Stimulated activated naive CD8-positive, alpha-beta T cell treated with anti-CD3 and anti-CD28 coated beads, Interleukin-15, amount 100 ng/mL, for 72 hours (primary cell): ENCODE measurements at regions not wholly inside any gene's neighbourhood (a gene's known extent, or its start where the extent isn't known, plus 50 kb on each side); places are given as distances from the start of the nearest gene placed in this dataset.
"Not testable (repeated sequence)": the region's sequence is repeated elsewhere in the genome, so short reads cannot be mapped to it uniquely, and the experiment has no call there.

ENCODE experiments used
- ATAC-seq: fragments of 150-1000 bp; cut with Tn5 transposase; 2 replicates; pipeline ENCODE4 v1.10.0; 2021; ENCODE audit warnings: mild to moderate bottlenecking, moderate library complexity
- DNase-seq, 2 donors: peaks; one replicate each; pipeline ENCODE4 v3.0.0; 2021 to 2022
- H3K27ac Mint-ChIP-seq, 2 donors: one replicate each; pipeline ENCODE4 v1.8.0; 2022; ENCODE audit warnings: mild to moderate bottlenecking in 2 of 2, mixed read lengths in 2 of 2, moderate library complexity in 2 of 2
- H3K27me3 Mint-ChIP-seq: one replicate; pipeline ENCODE4 v1.8.0; 2022; ENCODE audit warnings: mixed read lengths
- H3K4me1 Mint-ChIP-seq: one replicate; pipeline ENCODE4 v1.8.0; 2022; ENCODE audit warnings: mild to moderate bottlenecking, mixed read lengths
- H3K4me3 Mint-ChIP-seq, 2 donors: one replicate each; pipeline ENCODE4 v1.8.0; 2022; ENCODE audit warnings: mild to moderate bottlenecking in 2 of 2, mixed read lengths in 2 of 2, moderate library complexity in 1 of 2
- H3K9me3 Mint-ChIP-seq, 2 donors: one replicate each; pipeline ENCODE4 v1.8.0; 2022; ENCODE audit warnings: mixed read lengths in 2 of 2

DNA sequence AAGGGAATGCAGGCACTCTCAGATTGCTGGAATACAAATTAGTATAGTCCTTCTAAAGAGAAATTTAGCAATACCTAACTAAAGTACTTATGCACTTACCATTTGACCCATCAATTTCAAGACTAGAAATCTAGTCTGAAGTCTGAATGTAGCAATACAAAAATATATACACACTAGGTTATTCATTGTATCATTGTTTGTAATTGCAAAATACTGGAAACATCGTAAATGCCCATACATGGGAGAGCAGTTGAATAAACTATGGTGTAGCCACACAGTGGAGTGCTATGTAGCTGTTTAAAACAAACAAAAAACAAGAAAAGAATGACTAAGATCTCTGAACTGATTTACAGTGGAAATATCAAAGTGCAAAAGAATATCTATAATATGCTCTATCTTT is 346.4 kb downstream of the ZNF674 start:
- DNase-seq, result no peak
- Mint-ChIP-seq H3K9me3 (peaks cover 0 to 7% of the 10 kb centered on the region in 2 donors), H3K4me1 (peaks cover 10% of the 10 kb centered on the region), H3K27me3 (no peaks in the 10 kb centered on the region), H3K27ac (no peak overlapping the region), H3K4me3 (no peak overlapping the region)
- ATAC-seq, result no peak

DNA sequence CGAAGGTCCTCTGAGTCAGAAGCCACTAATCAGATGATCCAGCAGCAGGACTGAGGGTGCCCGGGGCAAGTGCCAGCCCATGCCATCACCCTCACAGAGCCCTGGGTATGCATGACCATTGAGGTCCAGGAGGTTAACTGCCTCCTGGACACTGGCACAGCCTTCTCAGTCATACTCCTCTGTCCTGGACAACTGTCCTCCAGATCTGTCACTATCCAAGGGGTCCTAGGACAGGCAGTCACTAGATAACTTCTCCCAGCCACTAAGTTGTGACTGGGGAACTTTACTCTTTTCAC is 358.5 kb downstream of the ZNF674 start:
- H3K27ac Mint-ChIP-seq, H3K9me3 Mint-ChIP-seq, H3K4me1 Mint-ChIP-seq, H3K4me3 Mint-ChIP-seq, DNase-seq, ATAC-seq: not testable (repeated sequence)
- H3K27me3 Mint-ChIP-seq, result peaks cover 30% of the 10 kb centered on the region

DNA sequence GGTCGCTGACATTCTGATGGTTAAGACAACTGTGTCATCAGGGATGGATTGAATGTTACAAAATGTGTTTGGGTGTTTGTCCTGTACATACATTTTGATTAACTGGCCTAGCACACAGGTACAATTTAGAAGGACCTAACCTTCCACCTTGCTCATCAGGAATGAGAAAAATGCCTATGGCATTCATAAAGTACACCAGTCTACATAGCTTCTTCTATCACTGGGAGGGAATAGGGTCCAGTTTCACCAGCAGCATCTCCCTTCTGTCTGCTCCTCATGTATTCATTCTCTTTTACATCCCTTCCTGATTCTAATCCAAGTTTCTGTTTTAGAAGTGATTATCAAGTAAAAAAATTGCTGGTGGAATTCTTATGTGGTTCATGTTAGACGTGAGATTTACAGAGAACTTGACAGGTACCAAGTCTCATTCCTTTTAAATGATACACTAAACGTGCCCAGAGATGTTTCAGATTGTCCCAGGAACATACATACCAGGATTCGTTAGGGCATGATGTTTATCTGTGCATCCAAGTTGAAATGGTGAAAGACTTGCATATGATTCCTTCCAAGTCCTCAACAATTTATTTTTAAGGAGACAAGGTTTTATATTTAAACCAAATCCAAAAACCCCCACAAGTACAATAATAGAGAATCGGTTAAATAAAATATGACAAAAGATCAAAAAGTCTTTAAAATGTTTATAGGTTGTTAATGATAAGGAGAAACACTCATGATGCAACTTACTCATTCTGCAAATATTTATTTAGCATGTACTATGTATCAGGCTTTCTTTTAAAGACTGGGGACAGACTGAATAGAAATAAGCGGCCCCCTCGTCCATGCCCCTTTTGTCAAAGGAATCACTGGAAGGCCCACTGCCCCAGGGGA is 359.1 kb downstream of the ZNF674 start:
- no peak for DNase-seq
- no peaks in the 10 kb centered on the region for H3K9me3 Mint-ChIP-seq
- no peaks in the 10 kb centered on the region for H3K4me1 Mint-ChIP-seq
- H3K4me3 Mint-ChIP-seq, result no peak overlapping the region
- peaks cover 26% of the 10 kb centered on the region for H3K27me3 Mint-ChIP-seq
- H3K27ac Mint-ChIP-seq, result no peak overlapping the region
- no peak for ATAC-seq

DNA sequence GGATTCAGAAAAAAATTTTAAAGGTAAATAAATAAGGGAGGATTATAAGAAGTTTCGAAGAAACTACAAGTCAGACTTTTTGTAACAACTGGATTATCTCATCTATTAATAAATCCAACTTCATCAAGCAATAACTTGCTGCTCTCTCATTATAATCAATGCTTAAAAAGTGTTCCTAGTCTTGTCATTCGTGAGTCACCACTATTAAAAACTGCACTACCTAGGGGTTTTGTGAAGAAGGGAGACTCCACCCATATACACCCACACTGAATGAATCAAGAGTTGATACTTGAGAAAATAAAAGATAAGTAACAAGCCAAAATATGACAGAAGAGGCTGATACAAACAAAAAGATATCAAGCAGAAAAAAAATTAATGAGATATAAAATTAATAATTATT is 360.5 kb downstream of the ZNF674 start:
- Mint-ChIP-seq H3K27ac (no peak overlapping the region), H3K4me1 (peaks cover 8% of the 10 kb centered on the region)

DNA sequence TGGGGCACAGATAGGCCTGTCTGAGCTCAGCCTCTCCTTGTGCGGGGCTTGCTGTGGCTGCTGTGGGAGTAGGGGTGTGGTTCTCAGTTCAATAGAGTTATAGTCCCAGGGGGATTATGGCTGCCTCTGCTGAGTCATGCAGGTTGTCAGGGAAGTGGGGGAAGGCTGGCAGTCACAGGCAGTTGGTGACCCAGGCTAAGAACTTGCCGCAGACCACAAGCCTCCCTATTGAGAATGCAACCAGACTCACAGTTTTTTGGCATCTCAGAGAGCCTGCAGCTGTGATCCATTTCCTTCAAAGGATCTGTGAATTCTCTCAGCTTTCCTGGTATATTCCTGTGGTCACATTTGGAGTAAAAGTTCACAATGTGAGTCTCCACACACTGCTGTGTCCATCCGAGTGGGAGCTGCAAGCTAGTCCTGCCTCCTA is 364.9 kb downstream of the ZNF674 start:
- no peak overlapping the region for H3K4me3 Mint-ChIP-seq
- no peak overlapping the region for H3K27ac Mint-ChIP-seq
- no peaks in the 10 kb centered on the region for H3K9me3 Mint-ChIP-seq
- no peaks in the 10 kb centered on the region for H3K27me3 Mint-ChIP-seq
- peaks cover 8% of the 10 kb centered on the region for H3K4me1 Mint-ChIP-seq
- ATAC-seq (peak; percentile 42), DNase-seq (no peak)

More for the DNA sequence above, 360.5 kb downstream of the ZNF674 start:
- ATAC-seq (no peak), DNase-seq (no peak)
- no peak overlapping the region for H3K4me3 Mint-ChIP-seq
- H3K9me3 Mint-ChIP-seq, result no peaks in the 10 kb centered on the region
- H3K27me3 Mint-ChIP-seq, result peaks cover 12% of the 10 kb centered on the region

DNA sequence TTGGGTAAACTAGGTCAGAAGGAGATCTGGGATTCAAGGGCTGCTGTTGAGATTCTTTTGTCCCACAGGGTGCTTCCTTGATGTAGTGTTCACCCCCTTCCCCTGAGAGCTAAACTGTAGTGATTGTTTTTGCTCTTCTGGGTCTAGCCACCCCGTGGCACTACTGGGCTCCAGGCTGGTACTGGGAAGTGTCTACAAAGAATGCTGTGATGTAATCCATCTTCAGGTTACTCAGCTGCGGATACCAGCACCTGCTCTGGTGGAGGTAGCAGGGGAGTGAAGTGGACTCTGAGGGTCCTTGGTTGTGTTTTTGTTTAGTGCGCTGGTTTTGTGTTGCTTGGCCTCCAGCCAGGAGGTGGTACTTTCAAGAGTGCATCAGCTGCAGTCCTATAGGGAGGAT is 365.5 kb downstream of the ZNF674 start:
- Mint-ChIP-seq H3K4me3 (no peak overlapping the region), H3K9me3 (no peaks in the 10 kb centered on the region), H3K27ac (no peak overlapping the region), H3K27me3 (no peaks in the 10 kb centered on the region), H3K4me1 (peaks cover 8% of the 10 kb centered on the region)
- ATAC-seq (no peak), DNase-seq (no peak)

DNA sequence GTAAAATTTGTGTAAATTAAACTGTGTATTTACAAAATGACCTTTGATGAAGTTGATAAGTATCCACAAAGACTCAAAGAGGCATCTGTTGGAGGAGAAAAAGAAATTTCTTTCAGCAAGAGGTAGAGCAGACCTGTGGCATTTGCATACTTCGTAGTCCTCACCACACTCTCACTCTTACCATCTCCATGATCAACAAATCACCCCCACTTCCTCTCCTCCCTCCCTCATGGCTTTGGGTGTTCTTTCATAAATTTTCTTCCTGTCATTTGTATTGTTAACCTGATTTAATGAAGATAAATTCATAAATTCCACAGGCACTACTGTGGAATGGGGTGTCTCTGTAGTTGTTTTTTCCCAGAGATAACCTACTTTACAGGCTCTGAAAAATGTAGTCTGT is 366.5 kb downstream of the ZNF674 start:
- H3K9me3 Mint-ChIP-seq, result no peaks in the 10 kb centered on the region
- H3K4me3 Mint-ChIP-seq, result no peak overlapping the region
- H3K27me3 Mint-ChIP-seq, result no peaks in the 10 kb centered on the region
- no peak overlapping the region for H3K27ac Mint-ChIP-seq
- ATAC-seq, result no peak
- no peak for DNase-seq
- H3K4me1 Mint-ChIP-seq, result peaks cover 8% of the 10 kb centered on the region

DNA sequence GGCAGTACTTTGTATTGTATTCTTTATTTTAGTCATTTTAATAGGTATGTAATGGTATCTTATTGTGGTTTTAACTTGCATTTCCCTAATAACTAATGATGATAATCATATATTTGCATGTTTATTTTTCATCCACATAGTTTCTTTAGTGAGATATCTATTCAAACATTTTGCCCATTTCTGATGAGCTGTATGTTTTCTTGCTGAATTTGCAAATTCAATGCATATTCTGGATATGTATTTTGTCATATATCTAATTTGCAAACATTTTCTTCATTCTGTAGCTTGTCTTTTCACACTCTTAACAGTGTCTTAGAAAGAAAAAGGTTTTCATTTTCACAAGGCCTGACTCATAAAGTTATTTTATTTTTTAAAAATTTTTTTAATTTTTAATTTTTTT is 372.1 kb downstream of the ZNF674 start:
- no peak for ATAC-seq
- no peak for DNase-seq
- H3K27ac Mint-ChIP-seq, result no peak overlapping the region
- H3K4me3 Mint-ChIP-seq, result no peak overlapping the region
- H3K9me3 Mint-ChIP-seq, result peaks cover 5 to 8% of the 10 kb centered on the region in 2 donors
- peaks cover 7% of the 10 kb centered on the region for H3K27me3 Mint-ChIP-seq
- no peaks in the 10 kb centered on the region for H3K4me1 Mint-ChIP-seq

DNA sequence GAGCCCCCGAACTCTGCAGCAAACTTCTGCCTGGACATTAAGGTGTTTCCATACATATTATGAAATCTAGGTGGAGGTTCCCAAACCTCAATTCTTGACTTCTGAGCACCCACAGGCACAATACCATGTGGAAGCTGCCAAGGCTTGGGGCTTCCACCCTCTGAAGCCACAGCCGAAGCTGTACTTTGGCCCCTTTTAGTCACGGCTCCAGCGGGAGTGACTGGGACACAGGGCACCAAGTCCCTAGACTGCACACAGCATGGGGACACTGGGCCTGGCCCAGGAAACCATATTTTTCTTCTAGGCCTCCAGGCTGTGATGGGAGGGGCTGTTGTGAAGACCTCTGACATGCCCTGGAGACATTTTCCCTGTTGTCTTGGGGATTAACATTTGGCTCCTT is 373.8 kb downstream of the ZNF674 start:
- not testable (repeated sequence) for H3K4me1 Mint-ChIP-seq, ATAC-seq, H3K9me3 Mint-ChIP-seq, H3K27ac Mint-ChIP-seq, H3K27me3 Mint-ChIP-seq, H3K4me3 Mint-ChIP-seq, DNase-seq

DNA sequence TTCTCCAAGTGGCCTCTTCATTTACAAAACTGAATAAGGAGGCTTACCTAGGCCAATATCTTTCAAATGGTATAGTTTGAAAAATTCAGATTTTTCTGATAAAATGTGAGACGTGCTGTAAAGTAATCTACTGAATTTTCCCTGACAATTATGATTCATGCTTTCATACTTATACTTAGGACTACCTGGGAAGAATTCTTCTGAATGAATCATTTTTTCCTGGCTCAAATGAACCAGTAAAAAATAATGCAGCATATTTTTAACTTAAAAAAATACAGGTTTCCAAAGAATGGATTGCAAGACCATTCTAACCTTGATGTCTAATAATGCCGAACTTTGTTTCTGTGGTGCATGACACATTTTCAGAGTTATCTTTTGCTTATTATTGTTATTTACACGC is 375.4 kb downstream of the ZNF674 start:
- DNase-seq, result no peak
- H3K4me3 Mint-ChIP-seq, result no peak overlapping the region
- H3K4me1 Mint-ChIP-seq, result no peaks in the 10 kb centered on the region
- H3K27ac Mint-ChIP-seq, result no peak overlapping the region
- H3K27me3 Mint-ChIP-seq, result peaks cover 7% of the 10 kb centered on the region
- peaks cover 5 to 8% of the 10 kb centered on the region in 2 donors for H3K9me3 Mint-ChIP-seq
- no peak for ATAC-seq

DNA sequence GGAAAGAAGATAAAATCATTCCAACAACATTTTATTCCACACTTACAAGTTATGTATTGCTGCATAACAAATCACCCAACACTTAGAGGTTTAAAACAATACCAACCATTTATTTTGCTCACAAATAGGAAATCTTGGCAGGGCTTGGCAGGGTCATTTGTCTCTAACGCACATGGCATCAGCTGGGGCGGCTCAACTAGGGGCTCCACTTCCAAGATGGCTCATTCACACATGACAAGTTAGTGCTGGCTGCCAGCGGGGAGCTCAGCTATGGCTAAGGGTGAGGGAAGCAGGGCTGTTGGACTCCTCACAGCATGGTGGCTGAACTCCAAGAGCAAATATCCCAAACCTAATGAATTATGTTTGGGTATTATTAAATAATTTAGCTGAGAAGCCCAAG is 377.0 kb downstream of the ZNF674 start:
- Mint-ChIP-seq H3K4me1 (no peaks in the 10 kb centered on the region), H3K9me3 (peaks cover 5 to 8% of the 10 kb centered on the region in 2 donors), H3K27me3 (peaks cover 7% of the 10 kb centered on the region), H3K4me3 (no peak overlapping the region), H3K27ac (no peak overlapping the region)
- ATAC-seq, result no peak
- DNase-seq, result no peak

DNA sequence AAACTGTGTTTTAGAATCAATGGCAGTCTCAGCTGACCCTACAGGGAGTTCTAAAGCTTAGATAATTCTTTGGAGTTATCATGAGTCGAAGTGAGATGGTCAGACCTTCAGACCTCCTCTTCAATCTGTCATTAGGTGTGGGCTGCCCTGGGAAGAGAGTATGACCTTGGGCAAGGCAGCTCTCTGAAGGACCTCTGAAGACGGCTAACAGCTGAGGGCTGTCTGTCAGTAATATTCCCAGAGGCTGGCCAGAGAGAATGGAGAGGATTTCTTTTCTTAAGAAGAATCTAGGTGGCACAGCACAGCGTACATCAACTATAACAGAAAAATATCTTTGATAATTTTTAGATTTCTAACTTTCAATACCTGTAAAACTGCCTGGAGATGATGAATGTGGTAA is 379.4 kb downstream of the ZNF674 start:
- ATAC-seq (no peak), DNase-seq (no peak)
- H3K9me3 Mint-ChIP-seq, result no peaks in the 10 kb centered on the region
- H3K4me1 Mint-ChIP-seq, result no peaks in the 10 kb centered on the region
- no peak overlapping the region for H3K27ac Mint-ChIP-seq
- H3K27me3 Mint-ChIP-seq, result no peaks in the 10 kb centered on the region
- no peak overlapping the region for H3K4me3 Mint-ChIP-seq

DNA sequence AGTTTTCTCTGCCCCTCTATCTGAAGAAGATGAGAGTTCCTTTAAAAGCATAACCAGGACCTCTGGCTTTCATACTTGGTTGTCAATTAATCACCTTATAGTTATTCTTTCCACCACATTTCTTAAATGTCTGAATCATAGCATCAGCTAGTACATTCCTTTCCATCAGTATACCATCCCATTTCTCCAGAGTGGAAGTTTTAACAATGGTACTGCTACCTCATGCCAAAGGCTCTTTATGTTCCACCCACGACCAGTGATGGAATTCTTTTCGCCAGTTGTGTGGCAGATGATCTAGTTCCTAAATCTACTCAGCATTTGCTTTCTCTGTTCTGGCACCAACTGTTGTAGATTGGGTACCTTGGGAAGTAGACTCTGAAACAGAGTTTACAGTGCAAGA is 379.8 kb downstream of the ZNF674 start:
- H3K27me3 Mint-ChIP-seq, result no peaks in the 10 kb centered on the region
- H3K9me3 Mint-ChIP-seq, result no peaks in the 10 kb centered on the region
- ATAC-seq, result no peak
- H3K27ac Mint-ChIP-seq, result no peak overlapping the region
- H3K4me1 Mint-ChIP-seq, result no peaks in the 10 kb centered on the region
- H3K4me3 Mint-ChIP-seq, result no peak overlapping the region
- DNase-seq, result no peak

DNA sequence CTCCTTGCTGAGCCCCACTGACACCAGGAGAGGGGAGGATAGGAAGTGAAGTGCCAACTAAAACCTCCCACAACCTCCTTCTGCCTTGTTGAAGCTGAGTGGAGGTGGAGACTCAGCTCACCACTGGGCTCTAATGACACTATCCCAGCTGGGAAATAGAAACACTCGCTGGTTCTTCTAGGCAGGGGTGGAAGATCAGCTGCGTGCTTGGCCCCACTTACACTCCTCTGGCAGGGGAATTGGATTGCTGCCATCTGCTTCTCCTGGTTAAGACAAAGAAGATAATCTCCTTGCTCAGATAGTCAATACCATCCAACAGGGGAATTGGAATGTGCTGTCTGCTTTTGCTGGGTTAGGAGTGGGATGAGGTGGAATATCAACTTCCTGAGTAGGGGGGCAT is 392.5 kb downstream of the ZNF674 start:
- no peak for DNase-seq
- no peaks in the 10 kb centered on the region for H3K9me3 Mint-ChIP-seq
- no peak overlapping the region for H3K4me3 Mint-ChIP-seq
- H3K27me3 Mint-ChIP-seq, result no peaks in the 10 kb centered on the region
- no peaks in the 10 kb centered on the region for H3K4me1 Mint-ChIP-seq
- no peak overlapping the region for H3K27ac Mint-ChIP-seq
- no peak for ATAC-seq

DNA sequence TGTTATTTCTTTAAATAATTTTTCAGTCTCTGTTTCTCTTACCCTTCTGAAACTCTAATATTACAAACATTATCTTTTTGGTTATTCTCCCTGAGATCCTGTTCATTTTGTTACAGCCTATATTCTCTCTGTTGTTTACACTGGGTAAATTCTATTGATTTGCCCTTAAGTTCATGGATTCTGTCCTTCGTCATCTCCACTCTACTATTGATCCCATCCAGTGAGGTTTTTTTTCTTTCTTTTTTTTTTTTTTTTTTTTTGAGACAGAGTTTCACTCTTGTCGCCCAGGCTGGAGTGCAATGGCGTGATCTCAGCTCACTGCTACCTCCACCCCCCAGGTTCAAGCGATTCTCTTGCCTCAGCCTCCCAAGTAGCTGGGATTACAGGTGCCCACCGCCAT is 393.9 kb downstream of the ZNF674 start:
- DNase-seq, H3K4me3 Mint-ChIP-seq, H3K27ac Mint-ChIP-seq, H3K9me3 Mint-ChIP-seq, H3K4me1 Mint-ChIP-seq, H3K27me3 Mint-ChIP-seq, ATAC-seq: not testable (repeated sequence)

DNA sequence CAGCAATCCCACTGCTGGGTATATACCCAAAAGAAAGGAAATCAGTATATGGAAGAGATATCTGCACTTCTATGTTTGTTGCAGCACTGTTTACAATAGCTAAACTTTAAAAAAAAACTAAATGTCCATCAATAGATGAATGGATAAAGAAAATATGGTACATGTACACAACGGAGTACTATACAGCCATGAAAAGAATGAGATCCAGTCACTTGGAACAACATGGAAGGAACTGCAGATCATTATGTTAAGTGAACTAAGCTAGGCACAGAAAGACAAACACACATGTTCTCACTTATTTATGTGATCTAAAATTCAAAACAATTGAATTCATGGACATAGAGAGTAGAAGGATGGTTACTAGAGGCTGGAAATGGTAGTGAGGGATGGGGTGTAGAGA is 400.7 kb downstream of the ZNF674 start:
- Mint-ChIP-seq H3K27ac (no peak overlapping the region), H3K4me3 (no peak overlapping the region), H3K9me3 (peaks cover 6 to 7% of the 10 kb centered on the region in 2 donors), H3K27me3 (no peaks in the 10 kb centered on the region), H3K4me1 (peaks cover 4% of the 10 kb centered on the region)
- ATAC-seq, result no peak
- no peak for DNase-seq

DNA sequence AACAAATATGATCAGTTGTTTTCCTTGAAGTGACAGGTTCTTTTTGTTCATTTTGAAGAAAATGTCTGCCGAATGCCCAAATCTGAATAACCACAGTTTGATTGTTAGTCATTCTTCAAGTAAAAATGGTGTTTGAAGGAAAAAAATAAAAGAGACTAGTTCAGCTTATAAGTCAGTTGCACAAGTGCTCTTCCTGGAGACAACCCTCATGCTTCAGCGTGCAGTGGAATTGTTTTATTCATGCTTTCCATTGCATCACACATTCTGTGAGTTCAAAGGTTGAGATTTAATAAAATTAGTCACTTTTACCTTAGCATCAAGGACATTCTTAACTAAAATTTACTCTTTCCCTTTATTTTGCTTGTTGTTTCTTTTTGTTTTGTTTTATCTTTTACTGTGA is 404.9 kb downstream of the ZNF674 start:
- ATAC-seq (no peak), DNase-seq (no peak)
- no peak overlapping the region for H3K27ac Mint-ChIP-seq
- H3K4me1 Mint-ChIP-seq, result peaks cover 4% of the 10 kb centered on the region
- no peaks in the 10 kb centered on the region for H3K27me3 Mint-ChIP-seq
- no peak overlapping the region for H3K4me3 Mint-ChIP-seq
- H3K9me3 Mint-ChIP-seq, result peaks cover 6 to 7% of the 10 kb centered on the region in 2 donors
